Epithelial cell of esophagus (primary cell): ENCODE measurements at regions not wholly inside any gene's neighbourhood (a gene's known extent, or its start where the extent isn't known, plus 50 kb on each side); places are given as distances from the start of the nearest gene placed in this dataset.

Source experiments
- DNase-seq: peaks from one replicate; pipeline ENCODE4 v3.0.0; 2010; ENCODE audit warnings: low read depth
- H3K4me3 ChIP-seq: 2 replicates; pipeline ENCODE4 v1.5.1; 2011; ENCODE audit warnings: mild to moderate bottlenecking, low read length, control low read depth
- TF ChIP-seq, protein P1 (sequence below): IDR thresholded peaks from 2 replicates; pipeline ENCODE4 v1.5.1; 2011; ENCODE audit warnings: low read depth, mild to moderate bottlenecking, low read length, control low read depth, inconsistent platforms; ENCODE audit not compliant: insufficient read depth; ENCODE audit errors: missing control alignments

- DNase-seq, result no peak
- TF ChIP-seq, protein P1, sequence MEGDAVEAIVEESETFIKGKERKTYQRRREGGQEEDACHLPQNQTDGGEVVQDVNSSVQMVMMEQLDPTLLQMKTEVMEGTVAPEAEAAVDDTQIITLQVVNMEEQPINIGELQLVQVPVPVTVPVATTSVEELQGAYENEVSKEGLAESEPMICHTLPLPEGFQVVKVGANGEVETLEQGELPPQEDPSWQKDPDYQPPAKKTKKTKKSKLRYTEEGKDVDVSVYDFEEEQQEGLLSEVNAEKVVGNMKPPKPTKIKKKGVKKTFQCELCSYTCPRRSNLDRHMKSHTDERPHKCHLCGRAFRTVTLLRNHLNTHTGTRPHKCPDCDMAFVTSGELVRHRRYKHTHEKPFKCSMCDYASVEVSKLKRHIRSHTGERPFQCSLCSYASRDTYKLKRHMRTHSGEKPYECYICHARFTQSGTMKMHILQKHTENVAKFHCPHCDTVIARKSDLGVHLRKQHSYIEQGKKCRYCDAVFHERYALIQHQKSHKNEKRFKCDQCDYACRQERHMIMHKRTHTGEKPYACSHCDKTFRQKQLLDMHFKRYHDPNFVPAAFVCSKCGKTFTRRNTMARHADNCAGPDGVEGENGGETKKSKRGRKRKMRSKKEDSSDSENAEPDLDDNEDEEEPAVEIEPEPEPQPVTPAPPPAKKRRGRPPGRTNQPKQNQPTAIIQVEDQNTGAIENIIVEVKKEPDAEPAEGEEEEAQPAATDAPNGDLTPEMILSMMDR, result no peak
- no peak overlapping the region for H3K4me3 ChIP-seq
These were observed 87.4 kb upstream of the BHLHE23 start for GRCh38 chr20:63093966-63094766.

DNA sequence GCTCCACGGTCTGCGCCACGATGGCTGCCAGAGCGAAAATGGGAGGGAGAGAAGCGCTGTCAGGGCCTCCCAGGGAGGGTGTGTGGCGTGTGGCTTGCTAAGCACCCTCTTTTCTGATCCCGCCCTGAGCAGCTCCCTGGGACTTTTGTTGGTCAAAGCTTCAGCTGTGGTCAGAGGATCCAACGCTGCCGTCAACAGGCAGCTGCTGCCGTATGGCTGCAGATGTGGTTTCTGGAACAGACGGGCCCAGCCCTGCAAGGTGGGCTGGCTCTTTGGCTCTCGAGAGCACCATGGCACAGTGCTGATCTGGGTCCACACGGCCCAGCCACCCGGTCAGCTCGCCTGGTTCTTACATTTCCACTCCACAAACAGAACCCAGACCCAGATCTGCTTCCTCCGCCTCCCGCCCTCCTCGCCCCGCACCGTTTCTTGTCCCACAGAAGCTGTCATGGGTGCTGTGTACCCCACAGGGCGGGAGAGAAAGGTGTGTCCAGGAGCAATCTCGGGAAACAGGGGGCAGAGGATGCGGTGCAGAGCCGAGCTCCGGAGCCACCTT, 86.0 kb upstream of the BHLHE23 start:
- TF ChIP-seq, protein P1, result no peak
- no peak for DNase-seq
- H3K4me3 ChIP-seq, result no peak overlapping the region

DNA sequence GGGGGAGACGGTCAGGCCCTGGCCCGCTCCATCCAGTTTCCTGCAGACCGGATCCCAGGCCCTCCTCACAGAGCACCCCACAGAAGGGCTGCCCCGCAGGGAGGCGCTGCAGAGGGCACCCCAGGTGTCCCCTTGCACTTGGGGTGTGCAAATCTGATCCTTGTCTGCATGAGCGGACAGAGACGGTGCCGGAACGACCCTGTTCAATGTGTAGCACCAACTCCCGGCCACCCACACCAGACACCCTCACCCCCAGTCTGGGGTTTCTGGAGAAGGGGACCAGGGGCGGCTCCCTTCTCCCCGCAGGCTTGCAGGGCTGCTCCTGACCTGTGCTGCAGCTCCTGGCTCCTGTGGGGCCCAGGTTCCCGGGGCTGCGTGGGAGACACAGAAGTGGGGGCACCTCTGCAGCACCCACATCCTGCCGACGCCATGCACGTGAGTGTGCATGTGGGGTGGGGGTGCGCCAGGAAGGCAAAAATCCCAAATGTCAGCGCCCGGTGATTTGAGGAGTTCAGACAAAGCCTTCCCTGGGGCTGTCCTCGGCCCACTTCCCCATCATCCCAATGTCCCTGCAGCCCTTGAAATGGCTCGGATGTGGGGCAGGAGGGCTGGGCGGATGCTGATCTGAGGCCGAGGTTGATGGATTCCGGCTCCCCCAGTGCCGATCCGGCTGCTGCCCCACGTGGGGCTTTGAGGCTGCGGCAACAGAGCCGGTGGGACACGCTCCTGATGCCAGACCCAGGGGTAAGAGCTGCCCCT, 85.3 kb upstream of the BHLHE23 start:
- TF ChIP-seq, protein P1, result no peak
- H3K4me3 ChIP-seq, result no peak overlapping the region
- DNase-seq, result no peak

GRCh38 chr20:63090682-63091571, 84.2 kb upstream of the BHLHE23 start:
- no peak overlapping the region for H3K4me3 ChIP-seq
- TF ChIP-seq, protein P1, result no peak
- no peak for DNase-seq

DNA sequence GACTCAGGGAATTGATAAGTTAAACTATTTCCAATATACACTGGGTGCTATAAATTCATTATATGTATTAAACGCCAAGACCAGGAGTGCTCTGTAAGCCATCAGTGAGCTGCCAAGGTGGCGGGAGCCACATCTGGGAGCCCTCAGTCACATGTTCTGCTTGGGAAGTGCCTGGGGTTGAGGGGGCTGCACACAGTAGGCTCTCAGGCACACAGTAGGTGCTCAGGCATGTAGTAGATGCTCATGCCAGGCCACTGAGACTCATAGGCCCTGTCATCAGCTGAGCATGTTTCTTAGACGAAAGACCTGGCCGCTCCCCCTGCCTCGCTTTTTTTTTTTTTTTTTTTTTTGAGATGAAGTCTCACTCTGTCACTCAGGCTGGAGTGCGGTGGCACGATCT, 83.3 kb upstream of the BHLHE23 start:
- TF ChIP-seq, protein P1, result no peak
- DNase-seq, result no peak
- no peak overlapping the region for H3K4me3 ChIP-seq
